ENCODE measurements at regions not wholly inside any gene's neighbourhood (a gene's known extent, or its start where the extent isn't known, plus 50 kb on each side); places are given as distances from the start of the nearest gene placed in this dataset.

DNA sequence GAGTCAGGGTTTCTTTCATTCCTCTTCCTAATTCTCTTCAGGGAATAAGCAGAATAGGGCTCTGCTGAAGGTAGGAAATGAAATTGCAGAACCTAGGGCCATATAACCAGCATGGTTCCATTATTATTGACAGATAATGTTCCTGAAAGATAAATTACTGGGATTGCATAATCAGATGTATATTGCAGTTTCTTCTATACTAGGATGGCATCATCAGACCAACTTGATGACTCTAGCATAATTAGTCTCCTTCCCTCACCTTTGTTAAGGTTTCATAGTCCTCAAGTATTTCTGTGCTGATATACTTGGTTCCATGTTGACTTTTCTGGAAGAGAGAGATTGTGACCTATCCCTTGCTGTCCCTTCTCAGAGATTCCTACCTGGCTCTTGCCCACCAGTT lies 492.3 kb upstream of the LCORL start:
- CTCF ChIA-PET = no interaction called here
- no peaks in the 10 kb centered on the region for H3K4me1 Mint-ChIP-seq (ENCODE audit: low read depth, unreplicated experiment)
- POLR2A ChIA-PET = no interaction called here
- Histone ChIP-seq H3K36me3 (ENCODE audit: control insufficient read depth, insufficient read depth, low read length) (no peaks in the 10 kb centered on the region), H3K9me3 (no peaks in the 10 kb centered on the region), H3K4me3 (ENCODE audit: low read depth, low read length) (no peak overlapping the region), H3K27me3 (replicated peaks; ENCODE audit: control insufficient read depth, insufficient read depth, low read length) (no peaks in the 10 kb centered on the region), H3K4me1 (no peaks in the 10 kb centered on the region)
- DNase-seq = no peak
- no peak overlapping the region for H3K27ac Mint-ChIP-seq (ENCODE audit: unreplicated experiment)
- intact Hi-C loops (cut with micrococcal nuclease; ENCODE audit: unreplicated experiment) = no loop called here
- no peak overlapping the region for H3K4me3 Mint-ChIP-seq (ENCODE audit: unreplicated experiment)
- BruUV-seq (replicated peaks) = no TSS peak
- peaks cover under 1% of the 10 kb centered on the region for H3K27me3 Mint-ChIP-seq (ENCODE audit: insufficient read depth, unreplicated experiment)
- H3K36me3 Mint-ChIP-seq (ENCODE audit: insufficient read depth, unreplicated experiment) = no peaks in the 10 kb centered on the region
- TF ChIP-seq, protein P1, sequence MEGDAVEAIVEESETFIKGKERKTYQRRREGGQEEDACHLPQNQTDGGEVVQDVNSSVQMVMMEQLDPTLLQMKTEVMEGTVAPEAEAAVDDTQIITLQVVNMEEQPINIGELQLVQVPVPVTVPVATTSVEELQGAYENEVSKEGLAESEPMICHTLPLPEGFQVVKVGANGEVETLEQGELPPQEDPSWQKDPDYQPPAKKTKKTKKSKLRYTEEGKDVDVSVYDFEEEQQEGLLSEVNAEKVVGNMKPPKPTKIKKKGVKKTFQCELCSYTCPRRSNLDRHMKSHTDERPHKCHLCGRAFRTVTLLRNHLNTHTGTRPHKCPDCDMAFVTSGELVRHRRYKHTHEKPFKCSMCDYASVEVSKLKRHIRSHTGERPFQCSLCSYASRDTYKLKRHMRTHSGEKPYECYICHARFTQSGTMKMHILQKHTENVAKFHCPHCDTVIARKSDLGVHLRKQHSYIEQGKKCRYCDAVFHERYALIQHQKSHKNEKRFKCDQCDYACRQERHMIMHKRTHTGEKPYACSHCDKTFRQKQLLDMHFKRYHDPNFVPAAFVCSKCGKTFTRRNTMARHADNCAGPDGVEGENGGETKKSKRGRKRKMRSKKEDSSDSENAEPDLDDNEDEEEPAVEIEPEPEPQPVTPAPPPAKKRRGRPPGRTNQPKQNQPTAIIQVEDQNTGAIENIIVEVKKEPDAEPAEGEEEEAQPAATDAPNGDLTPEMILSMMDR (IDR thresholded peaks at IDR 0.05; ENCODE audit: insufficient read depth in 1 of 2, low read depth in 1 of 2, low read length in 1 of 2, severe bottlenecking in 1 of 2, unreplicated experiment in 1 of 2) = no peak
- no peaks in the 10 kb centered on the region for H3K9me3 Mint-ChIP-seq (ENCODE audit: unreplicated experiment)

DNA sequence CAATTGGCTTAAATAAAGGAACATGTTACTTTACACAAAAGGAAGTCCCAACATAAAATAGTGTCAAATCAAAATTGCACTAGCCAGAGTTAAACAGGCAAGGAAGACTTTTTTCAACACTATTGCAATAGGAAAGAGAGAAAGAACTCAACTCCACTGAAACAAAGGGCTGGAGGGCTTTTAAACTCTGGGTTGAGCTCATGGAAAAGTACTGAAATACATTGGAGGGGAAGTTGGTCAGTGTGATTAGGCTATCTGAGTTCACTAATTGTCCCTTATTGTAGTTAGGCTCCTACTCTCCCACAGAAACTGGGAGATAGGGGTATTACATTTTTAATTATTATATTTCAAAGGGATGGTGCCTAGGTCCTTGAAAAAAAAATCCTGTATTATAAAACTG lies 491.2 kb upstream of the LCORL start:
- no peak for DNase-seq
- ChIA-PET CTCF (no interaction called here), POLR2A (no interaction called here)
- H3K4me3 ChIP-seq (ENCODE audit: low read depth, low read length) = no peak overlapping the region
- Mint-ChIP-seq H3K36me3 (ENCODE audit: insufficient read depth, unreplicated experiment) (no peaks in the 10 kb centered on the region), H3K4me1 (ENCODE audit: low read depth, unreplicated experiment) (no peaks in the 10 kb centered on the region), H3K27ac (ENCODE audit: unreplicated experiment) (no peak overlapping the region), H3K27me3 (ENCODE audit: insufficient read depth, unreplicated experiment) (no peaks in the 10 kb centered on the region), H3K4me3 (ENCODE audit: unreplicated experiment) (no peak overlapping the region), H3K9me3 (ENCODE audit: unreplicated experiment) (no peaks in the 10 kb centered on the region)
- no peaks in the 10 kb centered on the region for H3K9me3 ChIP-seq
- no peaks in the 10 kb centered on the region for H3K36me3 ChIP-seq (ENCODE audit: control insufficient read depth, insufficient read depth, low read length)
- no TSS peak for BruUV-seq (replicated peaks)
- H3K27me3 ChIP-seq (replicated peaks; ENCODE audit: control insufficient read depth, insufficient read depth, low read length) = no peaks in the 10 kb centered on the region
- TF ChIP-seq, protein P1 (IDR thresholded peaks at IDR 0.05; ENCODE audit: insufficient read depth in 1 of 2, low read depth in 1 of 2, low read length in 1 of 2, severe bottlenecking in 1 of 2, unreplicated experiment in 1 of 2) = no peak
- no peaks in the 10 kb centered on the region for H3K4me1 ChIP-seq
- intact Hi-C loops (cut with micrococcal nuclease; ENCODE audit: unreplicated experiment) = no loop called here

DNA sequence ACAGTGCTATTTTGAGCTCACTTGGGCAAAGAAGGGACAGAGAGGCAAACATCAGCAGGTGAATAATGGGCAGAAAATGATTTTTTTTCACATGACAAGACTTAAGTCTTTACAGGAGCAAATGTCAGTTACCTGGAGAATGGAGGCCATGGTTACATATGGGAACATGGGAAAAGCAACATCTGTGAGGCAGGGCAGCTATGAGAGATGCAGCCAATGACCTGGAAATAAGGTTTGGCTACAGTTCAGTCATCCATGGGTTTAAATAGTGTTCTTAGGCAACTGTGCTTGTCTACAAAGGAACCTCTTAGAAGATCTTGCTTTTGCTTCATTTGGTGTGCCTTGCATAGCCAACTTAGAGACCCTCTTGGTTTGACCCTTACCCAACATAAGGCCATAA lies 490.2 kb upstream of the LCORL start:
- TF ChIP-seq, protein P1 (IDR thresholded peaks at IDR 0.05; ENCODE audit: insufficient read depth in 1 of 2, low read depth in 1 of 2, low read length in 1 of 2, severe bottlenecking in 1 of 2, unreplicated experiment in 1 of 2) = no peak
- Histone ChIP-seq H3K36me3 (ENCODE audit: control insufficient read depth, insufficient read depth, low read length) (no peaks in the 10 kb centered on the region), H3K27me3 (replicated peaks; ENCODE audit: control insufficient read depth, insufficient read depth, low read length) (no peaks in the 10 kb centered on the region), H3K4me1 (no peaks in the 10 kb centered on the region), H3K4me3 (ENCODE audit: low read depth, low read length) (no peak overlapping the region), H3K9me3 (no peaks in the 10 kb centered on the region)
- Mint-ChIP-seq H3K27me3 (ENCODE audit: insufficient read depth, unreplicated experiment) (no peaks in the 10 kb centered on the region), H3K27ac (ENCODE audit: unreplicated experiment) (no peak overlapping the region), H3K36me3 (ENCODE audit: insufficient read depth, unreplicated experiment) (no peaks in the 10 kb centered on the region), H3K4me3 (ENCODE audit: unreplicated experiment) (no peak overlapping the region), H3K9me3 (ENCODE audit: unreplicated experiment) (no peaks in the 10 kb centered on the region), H3K4me1 (ENCODE audit: low read depth, unreplicated experiment) (no peaks in the 10 kb centered on the region)
- no peak for DNase-seq
- ChIA-PET CTCF (no interaction called here), POLR2A (no interaction called here)
- intact Hi-C loops (cut with micrococcal nuclease; ENCODE audit: unreplicated experiment) = no loop called here
- BruUV-seq (replicated peaks) = no TSS peak

Measured in Caco-2 (cell line).